K562 (cell line): ENCODE measurements at regions not wholly inside any gene's neighbourhood (a gene's known extent, or its start where the extent isn't known, plus 50 kb on each side); places are given as distances from the start of the nearest gene placed in this dataset.

Source experiments
- ATAC-seq: fragments of 200-7000 bp; cut with Tn5 transposase; 3 replicates; pipeline ENCODE4 v1.9.1; 2020; ENCODE audit warnings: moderate library complexity
- BruUV-seq: library from RNA; stranded (reverse); fragments of 400-500 nt; replicated peaks from 2 replicates; lab custom pipeline; 2021; lab: Mats Ljungman, UMichigan
- CTCF ChIA-PET: fragments of 300-600 bp; formaldehyde crosslinking; extraction: SDS; loops from one replicate; lab custom pipeline; 2021; ENCODE audit warnings: low intra/inter-chr PET ratio; lab: Yijun Ruan, JAX
- POLR2A ChIA-PET: fragments of 300-600, 350-650 bp; sonication (Branson Sonifier 250); formaldehyde crosslinking; extraction: SDS; loops from one replicate; lab custom pipeline; 2021; ENCODE audit warnings: antibody characterized with exemption, inconsistent platforms; lab: Yijun Ruan, JAX
- DNase-seq, 4 experiments: peaks; one replicate each; pipeline versions ENCODE4 v3.0.0 to v3.0.0-alpha.2; 2011 to 2018; ENCODE audit warnings: low spot score in 3 of 4, mixed read lengths in 3 of 4; ENCODE audit errors: extremely low read depth in 1 of 4
- FAIRE-seq: peaks from 2 replicates; lab custom pipeline; 2011; peaks lifted over from hg19 to GRCh38; lab: Jason Lieb, UNC
- H2AFZ ChIP-seq: 2 replicates; pipeline ENCODE4 v1.6.0; 2011; ENCODE audit warnings: low read depth, low read length, control low read depth, inconsistent platforms
- H3K27ac ChIP-seq: fragments of 200-600 bp; 3 replicates; pipeline ENCODE4 v1.8.0; 2011; ENCODE audit warnings: low read depth, mild to moderate bottlenecking, control low read depth, inconsistent platforms, low read length, moderate library complexity, mixed read lengths; ENCODE audit errors: extremely low read depth
- H3K27me3 ChIP-seq, 2 experiments: fragments of 300-600 bp in 1 of 2; 2 replicates in 1 of 2; 3 replicates in 1 of 2; pipeline versions ENCODE4 v1.6.0 to v1.8.0; 2011; ENCODE audit warnings: inconsistent platforms in 2 of 2, low read length in 2 of 2, mild to moderate bottlenecking in 1 of 2, mixed read lengths in 1 of 2, moderate library complexity in 1 of 2; ENCODE audit not compliant: control insufficient read depth in 2 of 2, insufficient read depth in 2 of 2
- H3K36me3 ChIP-seq: fragments of 300-600 bp; 3 replicates; pipeline ENCODE4 v1.8.0; 2011; ENCODE audit warnings: mild to moderate bottlenecking, low read length, inconsistent platforms; ENCODE audit not compliant: control insufficient read depth, insufficient read depth
- H3K4me1 ChIP-seq, 2 experiments: fragments of 200-600 bp in 1 of 2; replicated peaks in 1 of 2; 2 replicates in 1 of 2; 3 replicates in 1 of 2; pipeline versions ENCODE4 v1.5.1 to v1.8.0; 2011; ENCODE audit warnings: inconsistent platforms in 2 of 2, low read length in 2 of 2, mild to moderate bottlenecking in 1 of 2, mixed read lengths in 1 of 2, moderate library complexity in 1 of 2; ENCODE audit not compliant: control insufficient read depth in 2 of 2, insufficient read depth in 2 of 2
- H3K4me2 ChIP-seq: 2 replicates; pipeline ENCODE4 v1.6.1; 2011; ENCODE audit warnings: low read length, control low read depth, inconsistent platforms, mixed read lengths; ENCODE audit not compliant: insufficient read depth
- H3K4me3 ChIP-seq: fragments of 200-600 bp; sonication (generic), shearing (Covaris generic); 2 replicates; pipeline ENCODE4 v1.5.1; 2016; ENCODE audit warnings: control low read depth, inconsistent platforms
- H3K79me2 ChIP-seq: fragments of 200-600 bp; 3 replicates; pipeline ENCODE4 v1.8.0; 2011; ENCODE audit warnings: low read length, inconsistent platforms; ENCODE audit not compliant: control insufficient read depth, insufficient read depth
- H3K9ac ChIP-seq, 2 experiments: 2 replicates each; pipeline versions ENCODE4 v1.6.0 to v1.6.1; 2011; ENCODE audit warnings: low read depth in 2 of 2, low read length in 2 of 2, control low read depth in 1 of 2, inconsistent platforms in 1 of 2, mild to moderate bottlenecking in 1 of 2, mixed read lengths in 1 of 2; ENCODE audit not compliant: insufficient read depth in 1 of 2
- H3K9me1 ChIP-seq: one replicate; pipeline ENCODE4 v1.6.0; 2011; ENCODE audit warnings: inconsistent platforms, mild to moderate bottlenecking, low read length, moderate library complexity; ENCODE audit not compliant: control insufficient read depth, insufficient read depth
- H3K9me3 ChIP-seq: replicated peaks from 2 replicates; pipeline ENCODE4 v1.5.1; 2011; ENCODE audit warnings: low read depth, low read length, inconsistent platforms; ENCODE audit not compliant: control insufficient read depth, insufficient read depth
- H4K20me1 ChIP-seq: replicated peaks from 2 replicates; pipeline ENCODE4 v1.6.1; 2011; ENCODE audit warnings: low read length, inconsistent platforms, mixed read lengths; ENCODE audit not compliant: control insufficient read depth, insufficient read depth
- CBX1 ChIP-seq: sonication (generic); IDR thresholded peaks from 2 replicates; pipeline ENCODE4 v1.6.1; 2016; ENCODE audit warnings: antibody characterized with exemption, low read depth, mild to moderate bottlenecking
- CTCFL ChIP-seq: IDR thresholded peaks from 2 replicates; pipeline ENCODE4 v1.6.1; 2011; ENCODE audit warnings: borderline replicate concordance, low read depth, mild to moderate bottlenecking, moderate library complexity, low read length; ENCODE audit not compliant: insufficient read depth, poor library complexity, severe bottlenecking
- HNRNPK ChIP-seq: fragments of 200-400 bp; formaldehyde crosslinking; IDR thresholded peaks from one replicate; pipeline ENCODE4 v1.6.1; 2018; ENCODE audit warnings: mild to moderate bottlenecking, low read depth, low read length; ENCODE audit not compliant: poor library complexity, severe bottlenecking
- HOXB6 ChIP-seq: fragments of 250-450 bp; sonication (Bioruptor Pico); IDR thresholded peaks from 2 replicates; pipeline ENCODE4 v1.5.1; 2022; ENCODE audit warnings: mild to moderate bottlenecking, borderline replicate concordance
- ILK ChIP-seq: fragments of 450-650 bp; IDR thresholded peaks from 2 replicates; pipeline ENCODE4 v1.6.1; 2016; ENCODE audit warnings: missing genetic modification characterization, low read depth, mild to moderate bottlenecking, missing compliant biosample characterization, moderate library complexity, borderline replicate concordance
- MTF1 ChIP-seq: fragments of 250-450 bp; sonication (Bioruptor Pico); IDR thresholded peaks from 2 replicates; pipeline ENCODE4 v1.9.0; 2021; ENCODE audit warnings: moderate library complexity, mild to moderate bottlenecking, inconsistent platforms, borderline replicate concordance
- NFYB ChIP-seq: IDR thresholded peaks from 2 replicates; pipeline ENCODE4 v1.6.1; 2011; ENCODE audit warnings: mild to moderate bottlenecking, moderate library complexity; ENCODE audit not compliant: insufficient read length; ENCODE audit errors: extremely low read depth
- OTX1 ChIP-seq: fragments of 450-650 bp; formaldehyde crosslinking; IDR thresholded peaks from 2 replicates; pipeline ENCODE4 v1.4.0; 2022; ENCODE audit warnings: mild to moderate bottlenecking
- POLR3A ChIP-seq: IDR thresholded peaks from 2 replicates; pipeline ENCODE4 v1.6.1; 2011; ENCODE audit warnings: borderline replicate concordance, mild to moderate bottlenecking, moderate library complexity; ENCODE audit not compliant: insufficient read length, insufficient read depth; ENCODE audit errors: extremely low read depth
- SIN3A ChIP-seq, 2 experiments: fragments of 150-350 bp in 1 of 2; IDR thresholded peaks; 2 replicates each; pipeline ENCODE4 v1.6.1; 2011 to 2016; ENCODE audit warnings: borderline replicate concordance in 2 of 2, low read depth in 2 of 2, low read length in 2 of 2, mild to moderate bottlenecking in 2 of 2, moderate library complexity in 2 of 2; ENCODE audit not compliant: control insufficient read depth in 1 of 2
- SNRNP70 ChIP-seq: fragments of 200-400 bp; formaldehyde crosslinking; optimal IDR thresholded peaks from 2 replicates; pipeline ENCODE3; 2017; ENCODE audit warnings: low read depth, low read length
- TFE3 ChIP-seq: fragments of 450-650 bp; formaldehyde crosslinking; IDR thresholded peaks from 2 replicates; pipeline ENCODE4 v1.4.0; 2020; ENCODE audit warnings: mild to moderate bottlenecking, mixed read lengths
- ZNF436 ChIP-seq: fragments of 250-450, 450-650 bp; sonication (Bioruptor Pico); formaldehyde crosslinking; IDR thresholded peaks from 2 replicates; pipeline ENCODE4 v1.7.0; 2020; ENCODE audit warnings: mild to moderate bottlenecking
- ZNF584 ChIP-seq: fragments of 200-800 bp; sonication (Bioruptor generic); IDR thresholded peaks from 2 replicates; pipeline ENCODE4 v1.6.1; 2016; ENCODE audit warnings: low read depth, mild to moderate bottlenecking, missing genetic modification characterization, missing compliant biosample characterization
- WGBS: fragments of 100-300 bp; shearing (Covaris generic); methylation state at CpG from one replicate; pipeline ENCODE4 v1.1.6; 2016; ENCODE audit warnings: low coverage, mixed read lengths; ENCODE audit not compliant: insufficient coverage; ENCODE audit errors: missing lambda C conversion rate; 5-methylcytosine and 5-hydroxymethylcytosine counted together
- in situ Hi-C: fragments of 300-500 bp; cut with MboI; formaldehyde crosslinking; loops from 4 replicates; pipeline ENCODE4 v1.15.0; 2018; ENCODE audit warnings: inconsistent platforms, mixed read lengths
- intact Hi-C: fragments of 100-400 bp; cut with micrococcal nuclease; formaldehyde crosslinking; loops from 2 replicates; pipeline ENCODE4 v1.14.2; 2022

GRCh38 chr3:146818866-146819265, 213.7 kb upstream of the PLSCR5 start (continued):
- TF ChIP-seq CTCFL, result no peak

GRCh38 chr3:146818301-146818700, 213.2 kb upstream of the PLSCR5 start:
- Histone ChIP-seq H3K9me3 (no peaks in the 10 kb centered on the region; the same call in 1 of the 2 replicates), H3K36me3 (no peaks in the 10 kb centered on the region), H3K27me3 (no peaks in the 10 kb centered on the region), H3K9ac (no peak overlapping the region), H3K27ac (no peak overlapping the region), H3K9me1 (no peaks in the 10 kb centered on the region), H2AFZ (no peak overlapping the region), H3K4me1 (no peaks in the 10 kb centered on the region), H3K4me2 (no peak overlapping the region), H3K4me3 (no peak overlapping the region), H3K79me2 (no peaks in the 10 kb centered on the region)
- 2% methylated on average over 4 of the region's 4 CpGs for WGBS
- ChIA-PET CTCF (no interaction called here), POLR2A (no interaction called here)
- BruUV-seq, result no TSS peak
- DNase-seq, result no peak
- in situ Hi-C loops (no loop called here), intact Hi-C loops (no loop called here)
- FAIRE-seq, result no peak
- no peak for ATAC-seq
- TF ChIP-seq HNRNPK (no peak), ZNF436 (no peak), HOXB6 (CRISPR knock-in tag) (no peak), SNRNP70 (no peak), ZNF584 (CRISPR knock-in tag) (no peak), ILK (no peak), SIN3A (IDR thresholded peaks at IDR 0.05; ENCODE audit: borderline replicate concordance in 2 of 2, control insufficient read depth in 1 of 2, low read depth in 2 of 2, low read length in 2 of 2) (no peak), NFYB (no peak), MTF1 (CRISPR knock-in tag) (no peak), POLR3A (no peak), CBX1 (no peak), OTX1 (no peak), TFE3 (no peak)
- TF ChIP-seq, all 486 proteins: peak for 0
- H4K20me1 ChIP-seq, result no peaks in the 10 kb centered on the region
